HS-27A (cell line): ENCODE measurements at regions not wholly inside any gene's neighbourhood (a gene's known extent, or its start where the extent isn't known, plus 50 kb on each side); places are given as distances from the start of the nearest gene placed in this dataset.

Experiments used
- DNase-seq: peaks from one replicate; pipeline ENCODE4 v3.0.0-alpha.2; 2012; ENCODE audit warnings: low read depth, missing footprints

- no peak for DNase-seq
Measured at GRCh38 chr22:47659467-47660223, 897.2 kb downstream of the TBC1D22A start.

- DNase-seq: no peak
Measured at GRCh38 chr22:47658182-47658581, 895.7 kb downstream of the TBC1D22A start.

GRCh38 chr22:47657224-47657623 lies 894.8 kb downstream of the TBC1D22A start:
- no peak for DNase-seq

- DNase-seq: no peak
Measured at GRCh38 chr22:47656806-47657205, 894.4 kb downstream of the TBC1D22A start.

- no peak for DNase-seq
Measured at GRCh38 chr22:47655930-47656329, 893.5 kb downstream of the TBC1D22A start.

GRCh38 chr22:47654922-47655491 lies 892.6 kb downstream of the TBC1D22A start:
- DNase-seq: no peak

GRCh38 chr22:47653921-47654320 lies 891.5 kb downstream of the TBC1D22A start:
- DNase-seq: no peak

GRCh38 chr22:47651216-47651987 lies 889.0 kb downstream of the TBC1D22A start:
- no peak for DNase-seq

- no peak for DNase-seq
Measured at GRCh38 chr22:47647720-47648119, 885.3 kb downstream of the TBC1D22A start.

- DNase-seq: no peak
Measured at GRCh38 chr22:47647181-47647580, 884.7 kb downstream of the TBC1D22A start.

GRCh38 chr22:47645923-47646322 lies 883.5 kb downstream of the TBC1D22A start:
- no peak for DNase-seq

- no peak for DNase-seq
Measured at GRCh38 chr22:47645450-47645914, 883.0 kb downstream of the TBC1D22A start.

GRCh38 chr22:47634347-47634746 lies 871.9 kb downstream of the TBC1D22A start:
- no peak for DNase-seq

- no peak for DNase-seq
Measured at GRCh38 chr22:47633111-47633510, 870.7 kb downstream of the TBC1D22A start.

GRCh38 chr22:47632701-47633100 lies 870.3 kb downstream of the TBC1D22A start:
- no peak for DNase-seq

- DNase-seq: no peak
Measured at GRCh38 chr22:47631571-47632102, 869.2 kb downstream of the TBC1D22A start.

- DNase-seq: no peak
Measured at GRCh38 chr22:47630741-47631534, 868.5 kb downstream of the TBC1D22A start.

GRCh38 chr22:47629791-47630655 lies 867.6 kb downstream of the TBC1D22A start:
- DNase-seq: no peak

GRCh38 chr22:47629273-47629711 lies 866.8 kb downstream of the TBC1D22A start:
- no peak for DNase-seq

GRCh38 chr22:47628477-47629272 lies 866.2 kb downstream of the TBC1D22A start:
- DNase-seq: no peak
